ENCODE measurements at regions not wholly inside any gene's neighbourhood (a gene's known extent, or its start where the extent isn't known, plus 50 kb on each side); places are given as distances from the start of the nearest gene placed in this dataset.
A peak's percentile ranks its signal among the peaks of the same experiment; 100 is the strongest.
"Not testable (repeated sequence)": the region's sequence is repeated elsewhere in the genome, so short reads cannot be mapped to it uniquely, and the experiment has no call there.

GRCh38 chr1:228939881-228940392 lies 204.7 kb downstream of the RHOU start:
- DNase-seq (ENCODE audit: low read depth, low spot score): no peak

- DNase-seq (ENCODE audit: low read depth, low spot score): no peak
Observed at GRCh38 chr1:228940526-228940925, 205.2 kb downstream of the RHOU start.

DNA sequence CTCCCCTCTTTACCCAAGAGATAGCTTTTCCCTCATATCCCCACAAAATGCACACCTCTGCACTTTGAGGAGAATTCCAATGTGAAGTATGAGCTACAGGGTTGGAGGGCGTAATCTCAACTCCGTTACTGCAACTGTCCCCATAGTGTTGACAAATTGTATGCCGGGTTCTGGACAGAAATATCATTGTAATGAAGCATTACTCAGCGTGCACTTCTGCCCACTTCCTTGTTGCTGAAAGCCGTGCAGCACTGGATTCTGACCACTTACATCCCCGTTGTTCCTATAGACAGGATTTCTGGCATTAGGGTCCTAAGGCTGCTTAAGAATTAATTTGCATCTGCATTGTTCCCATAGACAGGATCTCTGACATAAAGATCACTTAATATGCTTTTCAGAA lies 205.6 kb downstream of the RHOU start:
- DNase-seq (ENCODE audit: low read depth, low spot score): no peak

DNA sequence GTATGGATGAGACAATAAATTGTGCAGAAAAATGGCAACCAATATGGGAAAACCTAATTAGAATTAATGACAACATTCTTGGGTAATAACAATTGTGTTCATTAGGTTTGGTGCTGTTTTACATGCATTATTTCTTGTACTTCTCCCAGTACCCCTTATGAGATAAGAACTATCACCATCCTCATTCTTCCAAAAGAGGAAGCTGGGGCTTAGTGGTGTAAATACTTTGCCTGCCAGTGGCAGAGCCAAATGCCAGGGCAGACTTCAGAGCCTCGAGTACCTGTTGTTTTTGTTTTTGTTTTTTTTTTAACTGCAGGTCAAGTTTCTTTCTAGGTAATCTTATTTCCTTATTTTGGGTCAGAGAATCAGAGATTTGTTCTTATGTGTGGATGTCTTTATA lies 206.4 kb downstream of the RHOU start:
- no peak for DNase-seq (ENCODE audit: low read depth, low spot score)

DNA sequence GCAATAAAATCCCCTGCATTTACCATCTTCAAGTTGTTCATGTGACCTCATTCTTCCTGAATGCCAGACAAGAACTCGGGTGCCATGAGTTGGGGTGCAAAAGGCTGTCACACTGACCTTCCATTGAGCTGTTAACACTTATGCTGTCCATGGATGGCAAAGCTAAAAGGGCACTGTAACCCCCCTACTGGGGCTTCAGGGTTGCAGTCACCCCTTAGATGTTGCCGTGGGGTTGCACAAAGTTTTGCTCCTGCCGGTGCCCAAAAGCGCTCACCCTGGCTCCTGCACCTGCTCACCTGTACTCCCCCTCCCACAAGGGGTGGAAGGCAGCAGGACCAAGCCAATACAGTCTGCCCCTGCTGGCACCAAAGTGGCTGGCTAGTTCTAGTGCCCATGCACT lies 208.2 kb downstream of the RHOU start:
- no peak for DNase-seq (ENCODE audit: low read depth, low spot score)

GRCh38 chr1:228944296-228944695 lies 209.0 kb downstream of the RHOU start:
- no peak for DNase-seq (ENCODE audit: low read depth, low spot score)

DNA sequence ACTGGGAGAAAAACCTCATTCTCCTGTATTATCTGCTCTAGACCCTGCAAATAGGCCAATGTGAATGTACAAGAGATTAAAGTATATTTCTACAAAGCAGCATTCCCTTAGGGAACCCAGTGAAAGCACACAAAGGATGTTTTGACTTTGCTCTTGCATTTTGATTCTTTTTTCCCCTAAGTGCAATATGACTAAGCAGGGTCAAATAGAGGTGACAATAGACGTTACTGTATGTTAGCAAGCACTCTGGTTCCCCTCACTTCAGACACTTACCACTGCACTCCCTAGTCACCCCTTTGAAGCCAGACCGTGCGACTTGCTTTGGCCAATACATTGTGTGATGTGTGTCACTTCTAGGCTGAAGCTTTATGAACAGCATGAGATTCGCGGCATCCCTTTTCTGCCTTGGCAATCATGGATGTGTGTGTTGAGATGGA lies 209.7 kb downstream of the RHOU start:
- DNase-seq (ENCODE audit: low read depth, low spot score): no peak

- no peak for DNase-seq (ENCODE audit: low read depth, low spot score)
Observed at GRCh38 chr1:228945885-228946284, 210.6 kb downstream of the RHOU start.

DNA sequence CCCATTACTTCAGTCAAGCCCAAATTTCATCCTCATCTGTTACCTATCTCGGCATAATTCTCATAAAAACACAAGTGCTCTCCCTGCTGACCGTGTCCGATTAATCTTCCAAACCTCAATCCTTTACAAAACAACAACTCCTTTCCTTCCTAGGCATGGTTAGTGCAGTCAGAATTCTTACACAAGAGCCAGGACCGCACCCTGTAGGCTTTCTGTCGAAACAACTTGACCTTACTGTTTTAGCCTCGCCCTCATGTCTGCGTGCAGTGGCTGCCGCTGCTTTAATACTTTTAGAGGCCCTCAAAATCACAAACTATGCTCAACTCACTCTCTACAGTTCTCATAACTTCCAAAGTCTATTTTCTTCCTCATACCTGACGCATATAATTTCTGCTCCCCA lies 214.3 kb downstream of the RHOU start:
- not testable (repeated sequence) for DNase-seq (ENCODE audit: low read depth, low spot score)

DNA sequence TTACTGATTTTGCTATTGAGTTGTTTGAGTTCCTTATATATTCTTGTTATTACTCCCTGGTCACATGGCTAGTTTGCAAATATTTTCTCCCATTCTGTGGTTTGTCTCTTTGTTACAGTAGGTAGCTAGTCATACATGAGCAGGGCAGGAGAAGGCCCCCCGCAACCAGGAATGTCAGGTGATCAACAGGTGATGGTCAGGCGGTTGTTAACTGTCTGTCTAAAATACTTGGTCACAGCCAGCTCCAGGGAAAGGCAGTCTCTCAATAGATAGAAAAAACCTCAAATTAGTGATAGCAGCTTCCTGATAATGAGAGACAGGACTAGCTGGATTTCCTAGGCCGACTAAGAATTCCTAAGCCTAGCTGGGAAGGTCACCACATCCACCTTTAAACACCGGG lies 217.9 kb downstream of the RHOU start:
- DNase-seq (ENCODE audit: low read depth, low spot score): no peak

GRCh38 chr1:228953808-228954207 lies 218.5 kb downstream of the RHOU start:
- DNase-seq (ENCODE audit: low read depth, low spot score): not testable (repeated sequence)

GRCh38 chr1:228955691-228956090 lies 220.4 kb downstream of the RHOU start:
- no peak for DNase-seq (ENCODE audit: low read depth, low spot score)

DNA sequence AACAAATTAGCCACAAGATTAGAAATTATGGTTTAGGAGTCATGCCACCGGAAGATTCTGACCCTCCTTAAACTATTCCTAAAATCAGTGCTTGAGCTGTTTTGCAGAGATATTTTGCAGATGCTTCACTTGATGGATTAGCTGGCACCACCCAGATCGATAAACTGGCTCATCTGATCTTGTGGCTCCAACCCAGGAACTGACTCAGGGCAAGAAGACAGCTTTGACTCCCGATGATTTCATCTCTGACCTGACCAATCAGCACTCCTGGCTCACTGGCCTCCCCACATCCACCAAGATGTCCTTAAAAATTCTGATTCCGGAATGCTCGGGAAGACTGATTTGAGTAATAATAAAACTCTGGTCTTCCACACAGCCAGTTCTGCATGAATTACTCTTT lies 221.6 kb downstream of the RHOU start:
- no peak for DNase-seq (ENCODE audit: low read depth, low spot score)

GRCh38 chr1:228957535-228957934 lies 222.3 kb downstream of the RHOU start:
- no peak for DNase-seq (ENCODE audit: low read depth, low spot score)

DNA sequence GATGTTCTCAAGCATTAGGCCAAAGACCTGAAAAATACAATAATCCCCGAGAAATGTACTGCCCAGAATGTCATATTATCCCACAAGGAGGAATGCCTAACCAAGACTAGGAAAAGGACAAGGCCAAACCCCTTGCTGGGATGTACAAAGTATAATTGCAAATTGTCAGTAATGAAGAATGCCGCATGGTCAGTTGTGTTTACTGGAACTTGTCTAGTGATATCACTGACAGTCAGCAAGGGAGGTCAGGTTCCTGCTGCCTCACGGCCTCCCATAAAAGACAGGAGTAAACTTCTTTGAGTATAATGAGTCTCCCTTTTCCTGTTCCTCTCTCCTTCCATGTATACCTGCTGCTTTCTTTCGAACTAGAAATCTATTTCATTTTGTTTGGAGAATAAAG lies 222.8 kb downstream of the RHOU start:
- DNase-seq (ENCODE audit: low read depth, low spot score): no peak

DNA sequence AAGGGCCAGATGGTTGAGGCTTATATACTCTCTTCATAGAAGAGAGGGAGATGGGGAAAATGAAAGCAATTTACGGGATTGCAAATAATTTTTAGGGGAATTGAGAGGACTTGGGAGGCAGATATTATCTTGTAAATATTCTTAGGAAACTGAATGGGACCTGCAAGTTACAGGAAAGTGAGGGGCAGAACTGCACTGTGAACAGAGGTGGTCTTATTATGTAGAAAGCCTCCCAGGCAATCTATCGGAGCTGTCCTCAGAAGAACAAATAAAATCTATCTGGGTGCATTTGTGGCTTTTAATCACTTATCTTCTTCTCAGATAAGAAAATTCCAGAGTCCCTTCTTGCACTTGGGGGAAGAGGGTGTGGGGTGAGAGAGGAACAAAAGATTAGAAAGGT lies 223.5 kb downstream of the RHOU start:
- DNase-seq (ENCODE audit: low read depth, low spot score): no peak

- no peak for DNase-seq (ENCODE audit: low read depth, low spot score)
Observed at GRCh38 chr1:228960705-228961104, 225.4 kb downstream of the RHOU start.

DNA sequence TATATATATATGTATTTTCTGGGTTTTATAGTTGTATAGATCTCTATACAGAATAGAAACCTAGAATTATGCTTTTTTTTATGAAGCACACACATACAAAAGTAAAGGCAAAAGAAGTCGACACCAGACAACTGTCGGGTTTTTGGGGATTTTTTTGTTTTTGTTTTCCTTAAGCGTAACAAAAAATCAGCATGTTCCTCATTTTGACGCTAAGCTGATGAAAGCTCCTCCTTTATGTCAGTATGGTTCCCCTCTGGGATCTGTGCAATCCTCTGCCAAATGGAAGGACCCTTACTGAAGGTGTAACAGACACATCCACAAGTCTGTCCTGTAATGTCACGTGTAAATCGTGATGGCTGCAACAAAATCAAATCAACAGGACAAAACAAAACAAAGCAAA lies 226.2 kb downstream of the RHOU start:
- no peak for DNase-seq (ENCODE audit: low read depth, low spot score)

- no peak for DNase-seq (ENCODE audit: low read depth, low spot score)
Observed at GRCh38 chr1:228963795-228964177, 228.5 kb downstream of the RHOU start.

- peak; percentile 79 for DNase-seq (ENCODE audit: low read depth, low spot score)
Observed at GRCh38 chr1:228964178-228965089, 229.2 kb downstream of the RHOU start.

GRCh38 chr1:228968891-228969606 lies 233.8 kb downstream of the RHOU start:
- DNase-seq (ENCODE audit: low read depth, low spot score): peak; percentile 76

DNA sequence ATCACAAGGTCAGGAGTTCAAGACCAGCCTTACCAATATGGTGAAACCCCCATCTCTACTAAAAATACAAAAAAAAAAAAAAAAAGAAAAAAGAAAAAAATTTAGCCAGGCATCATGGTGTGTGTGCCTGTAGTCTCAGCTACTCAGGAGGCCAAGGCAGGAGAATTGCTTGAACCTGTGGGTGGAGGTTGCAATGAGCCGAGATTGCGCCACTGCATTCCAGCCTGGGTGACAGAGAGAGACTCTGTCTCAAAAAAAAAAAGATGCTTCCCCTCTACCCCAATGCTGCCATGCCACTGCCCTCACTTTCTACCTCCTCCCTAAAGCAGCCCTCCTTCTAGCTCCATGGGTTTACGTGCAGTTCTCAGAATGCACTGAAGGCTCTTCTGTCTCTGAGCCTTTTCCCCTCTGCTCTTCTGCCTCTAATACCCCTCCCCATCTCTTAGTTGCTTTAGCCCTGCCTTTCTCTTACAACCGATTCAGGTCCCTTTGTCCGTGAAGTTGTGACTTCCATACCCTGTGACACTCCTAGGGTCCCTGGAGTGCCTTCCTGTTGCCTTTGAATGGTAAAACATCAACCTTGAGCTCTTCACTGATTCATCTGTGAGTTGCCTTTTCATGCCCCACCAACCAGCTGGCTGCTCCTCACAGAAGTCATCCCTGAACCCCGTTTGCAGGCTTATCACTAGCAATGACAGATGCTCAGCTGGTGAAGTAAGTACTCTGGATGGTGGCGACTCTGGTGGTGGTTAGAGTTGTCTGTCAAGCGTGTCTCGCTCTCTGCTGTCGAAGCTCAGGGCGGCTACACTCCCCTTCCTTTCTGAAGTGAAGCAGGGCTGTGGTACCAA lies 234.9 kb downstream of the RHOU start:
- no peak for DNase-seq (ENCODE audit: low read depth, low spot score)

Measured in ELF-1 (cell line).